ENCODE measurements at regions not wholly inside any gene's neighbourhood (a gene's known extent, or its start where the extent isn't known, plus 50 kb on each side); places are given as distances from the start of the nearest gene placed in this dataset.

GRCh38 chr21:38924954-38925353 lies 119.2 kb downstream of the ETS2 start:
- no peak for DNase-seq

- DNase-seq: no peak
These were observed 117.7 kb downstream of the ETS2 start for GRCh38 chr21:38923429-38923828.

- DNase-seq: no peak
These were observed 116.9 kb downstream of the ETS2 start for GRCh38 chr21:38922474-38923235.

- DNase-seq: no peak
These were observed 116.0 kb downstream of the ETS2 start for GRCh38 chr21:38921511-38922251.

- DNase-seq: no peak
These were observed 115.1 kb downstream of the ETS2 start for GRCh38 chr21:38920631-38921398.

- DNase-seq: no peak
These were observed 113.0 kb downstream of the ETS2 start for GRCh38 chr21:38918607-38919346.

- DNase-seq: peak; percentile 88
These were observed 111.5 kb downstream of the ETS2 start for GRCh38 chr21:38917043-38917774.

GRCh38 chr21:38916214-38916964 lies 110.7 kb downstream of the ETS2 start:
- DNase-seq: no peak

- DNase-seq: no peak
These were observed 109.8 kb downstream of the ETS2 start for GRCh38 chr21:38915546-38915945.

- DNase-seq: peak; percentile 82
These were observed 109.0 kb downstream of the ETS2 start for GRCh38 chr21:38914528-38915293.

- DNase-seq: no peak
These were observed 108.3 kb downstream of the ETS2 start for GRCh38 chr21:38913893-38914527.

- peak; percentile 85 for DNase-seq
These were observed 107.6 kb downstream of the ETS2 start for GRCh38 chr21:38913120-38913892.

- DNase-seq: no peak
These were observed 107.0 kb downstream of the ETS2 start for GRCh38 chr21:38912789-38913119.

GRCh38 chr21:38912102-38912629 lies 106.4 kb downstream of the ETS2 start:
- DNase-seq: no peak

- no peak for DNase-seq
These were observed 105.9 kb downstream of the ETS2 start for GRCh38 chr21:38911484-38912101.

GRCh38 chr21:38910390-38911067 lies 104.8 kb downstream of the ETS2 start:
- DNase-seq: peak; percentile 32

- DNase-seq: no peak
These were observed 104.2 kb downstream of the ETS2 start for GRCh38 chr21:38909929-38910328.

- no peak for DNase-seq
These were observed 103.4 kb downstream of the ETS2 start for GRCh38 chr21:38909109-38909508.
